ENCODE measurements at regions not wholly inside any gene's neighbourhood (a gene's known extent, or its start where the extent isn't known, plus 50 kb on each side); places are given as distances from the start of the nearest gene placed in this dataset.

DNA sequence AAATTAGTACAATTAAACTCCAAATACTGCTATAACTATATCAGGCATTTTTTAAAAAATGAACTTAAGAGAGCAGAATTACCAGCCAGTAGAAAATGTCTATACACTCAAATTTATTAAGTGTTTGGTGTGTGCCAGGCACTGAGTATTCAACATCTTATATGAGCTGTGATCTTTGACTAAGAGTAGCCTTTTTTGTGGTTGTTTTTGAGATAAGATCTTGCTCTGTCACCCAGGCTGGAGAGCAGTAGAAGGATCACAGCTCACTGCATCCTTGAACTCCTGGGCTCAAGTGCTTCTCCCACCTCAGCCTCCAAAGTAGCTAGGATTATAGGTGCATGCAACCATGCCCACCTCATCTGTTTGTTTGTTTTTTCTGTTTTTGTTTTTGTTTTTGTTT, 102.5 kb upstream of the CELF2 start:
- FAIRE-seq (no peak), DNase-seq (ENCODE audit: insufficient read length) (no peak)
- TF ChIP-seq POLR2AphosphoS5 (IDR thresholded peaks at IDR 0.05; ENCODE audit: low read depth, low read length) (no peak), TAF1 (IDR thresholded peaks at IDR 0.05; ENCODE audit: borderline replicate concordance, low read depth, low read length) (no peak)

DNA sequence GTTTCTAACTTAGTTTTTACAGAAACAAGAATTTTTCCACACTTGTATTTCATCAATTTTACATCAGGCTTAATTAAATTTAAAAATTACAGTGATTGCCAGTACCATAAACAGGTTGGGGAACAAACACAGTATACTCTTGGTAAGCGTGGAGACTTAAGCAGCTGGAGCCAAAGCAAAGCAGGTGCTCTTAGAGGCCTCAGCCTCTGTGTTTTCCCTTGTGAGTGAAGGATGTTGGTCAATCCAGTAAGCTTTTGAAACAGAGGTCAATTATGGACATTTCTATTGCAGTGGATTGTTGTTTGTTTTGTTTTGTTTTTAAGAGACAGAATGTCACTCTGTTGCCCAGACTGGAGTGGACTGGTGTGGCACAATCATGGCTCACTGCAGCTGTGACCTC, 100.6 kb upstream of the CELF2 start:
- no peak for DNase-seq (ENCODE audit: insufficient read length)
- no peak for FAIRE-seq
- no peak for TF ChIP-seq POLR2AphosphoS5 (IDR thresholded peaks at IDR 0.05; ENCODE audit: low read depth, low read length)
- no peak for TF ChIP-seq TAF1 (IDR thresholded peaks at IDR 0.05; ENCODE audit: borderline replicate concordance, low read depth, low read length)
- TF ChIP-seq POLR2A (IDR thresholded peaks at IDR 0.05; ENCODE audit: low read depth, low read length): no peak

DNA sequence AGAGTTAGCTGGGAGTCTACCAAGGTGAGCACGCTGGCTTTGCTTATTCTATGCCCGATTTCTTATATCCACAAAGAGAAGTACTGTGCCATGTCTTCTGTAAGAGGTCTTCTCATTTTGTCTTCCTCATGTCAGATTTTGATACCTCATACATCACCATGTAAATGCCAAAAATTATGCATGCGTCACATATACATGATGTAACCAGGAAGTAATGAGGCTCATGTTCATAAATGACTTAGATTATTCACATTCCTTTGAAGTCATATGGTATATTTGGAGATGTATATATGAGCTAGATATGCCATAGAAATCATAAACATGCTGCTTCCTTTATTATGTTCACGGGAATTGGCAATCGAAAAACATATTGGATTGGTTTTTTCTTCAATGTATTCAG, 97.7 kb upstream of the CELF2 start:
- FAIRE-seq (no peak), DNase-seq (ENCODE audit: insufficient read length) (no peak)
- TF ChIP-seq TAF1 (IDR thresholded peaks at IDR 0.05; ENCODE audit: borderline replicate concordance, low read depth, low read length) (no peak), POLR2A (IDR thresholded peaks at IDR 0.05; ENCODE audit: low read depth, low read length) (no peak), POLR2AphosphoS5 (IDR thresholded peaks at IDR 0.05; ENCODE audit: low read depth, low read length) (no peak)

DNA sequence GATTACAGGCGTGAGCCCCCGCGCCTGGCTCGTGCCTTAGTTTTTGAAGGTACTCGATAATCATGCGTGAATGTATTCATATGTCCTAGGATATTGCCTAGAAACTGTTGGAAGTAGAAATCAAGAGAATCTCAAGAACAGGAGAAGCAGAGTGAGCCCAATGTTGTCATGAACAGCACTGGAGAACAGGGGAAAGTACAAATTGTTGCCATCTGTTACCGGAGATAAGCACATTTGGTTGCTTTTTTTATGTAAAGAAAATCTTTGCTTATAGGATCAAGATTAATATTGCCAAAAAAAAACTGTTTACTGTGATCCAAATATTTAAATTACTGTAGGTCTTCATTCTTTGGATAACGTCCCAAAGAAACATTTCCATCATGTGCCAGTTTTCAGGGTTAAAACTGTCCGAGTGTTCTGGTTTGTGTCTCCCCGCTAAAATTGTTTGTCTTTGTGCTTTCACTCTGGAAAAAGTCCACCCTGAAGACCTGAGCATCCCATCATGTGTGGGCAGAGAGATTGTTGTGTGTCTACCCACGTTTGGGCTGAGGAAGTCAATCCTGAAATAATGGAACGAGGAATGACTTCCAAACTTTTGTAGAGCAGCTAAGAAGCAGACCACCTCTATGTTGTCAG, 95.7 kb upstream of the CELF2 start:
- no peak for FAIRE-seq
- TF ChIP-seq TAF1 (IDR thresholded peaks at IDR 0.05; ENCODE audit: borderline replicate concordance, low read depth, low read length): no peak
- TF ChIP-seq POLR2A (IDR thresholded peaks at IDR 0.05; ENCODE audit: low read depth, low read length): no peak
- TF ChIP-seq POLR2AphosphoS5 (IDR thresholded peaks at IDR 0.05; ENCODE audit: low read depth, low read length): no peak
- DNase-seq (ENCODE audit: insufficient read length): no peak

DNA sequence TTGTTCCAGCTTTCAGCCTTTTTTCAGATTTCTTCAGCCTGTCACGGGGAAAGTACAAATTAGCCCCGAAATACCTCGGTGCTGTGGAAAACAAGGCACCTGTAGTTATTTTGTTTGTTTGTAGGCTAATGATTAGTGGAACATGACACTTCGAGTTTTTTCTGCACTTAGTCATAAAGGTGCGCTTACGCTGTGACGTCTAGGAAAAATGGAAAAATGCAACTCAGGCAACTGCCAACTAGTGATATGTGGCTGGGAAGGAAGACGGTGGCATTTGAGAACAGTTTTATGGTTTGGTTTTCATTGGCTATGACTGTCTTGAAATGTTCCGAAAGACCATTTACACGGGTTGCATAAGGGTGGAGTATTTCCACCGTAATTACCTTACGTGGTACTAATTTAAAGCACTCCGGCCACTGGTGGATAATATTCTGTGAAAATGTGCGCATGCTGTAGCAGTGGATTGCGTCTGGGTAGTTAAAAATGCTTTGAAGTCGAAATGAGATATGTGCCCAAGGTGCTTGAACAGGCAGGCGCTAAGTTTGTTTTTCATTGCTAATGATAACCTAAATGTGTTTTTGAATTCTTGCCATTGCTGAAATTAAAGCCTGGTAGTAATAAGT, 94.5 kb upstream of the CELF2 start:
- FAIRE-seq (no peak), DNase-seq (ENCODE audit: insufficient read length) (no peak)
- TF ChIP-seq POLR2A (IDR thresholded peaks at IDR 0.05; ENCODE audit: low read depth, low read length) (no peak), TAF1 (IDR thresholded peaks at IDR 0.05; ENCODE audit: borderline replicate concordance, low read depth, low read length) (no peak), POLR2AphosphoS5 (IDR thresholded peaks at IDR 0.05; ENCODE audit: low read depth, low read length) (no peak)

DNA sequence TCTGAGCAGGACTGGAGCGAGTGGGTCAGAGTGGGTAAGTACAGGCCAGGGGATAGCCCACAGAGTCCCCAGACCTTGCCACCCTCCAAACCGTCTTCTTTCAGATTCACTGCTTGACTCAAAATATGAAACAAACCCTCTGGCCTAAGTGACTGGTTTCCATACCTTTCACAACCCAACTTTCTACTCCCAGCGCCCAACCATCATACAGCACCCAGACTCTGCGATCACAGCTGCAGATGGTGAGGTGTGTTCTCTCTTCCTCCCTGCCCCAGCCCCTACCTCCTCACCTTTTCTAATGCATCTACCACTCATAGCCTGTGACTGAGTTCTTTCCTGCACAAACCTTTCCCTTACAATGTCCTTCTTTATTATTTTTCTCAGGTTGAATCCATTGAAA, 92.0 kb upstream of the CELF2 start:
- DNase-seq (ENCODE audit: insufficient read length): no peak
- FAIRE-seq: no peak
- TF ChIP-seq POLR2A (IDR thresholded peaks at IDR 0.05; ENCODE audit: low read depth, low read length) (no peak), POLR2AphosphoS5 (IDR thresholded peaks at IDR 0.05; ENCODE audit: low read depth, low read length) (no peak), TAF1 (IDR thresholded peaks at IDR 0.05; ENCODE audit: borderline replicate concordance, low read depth, low read length) (no peak)

DNA sequence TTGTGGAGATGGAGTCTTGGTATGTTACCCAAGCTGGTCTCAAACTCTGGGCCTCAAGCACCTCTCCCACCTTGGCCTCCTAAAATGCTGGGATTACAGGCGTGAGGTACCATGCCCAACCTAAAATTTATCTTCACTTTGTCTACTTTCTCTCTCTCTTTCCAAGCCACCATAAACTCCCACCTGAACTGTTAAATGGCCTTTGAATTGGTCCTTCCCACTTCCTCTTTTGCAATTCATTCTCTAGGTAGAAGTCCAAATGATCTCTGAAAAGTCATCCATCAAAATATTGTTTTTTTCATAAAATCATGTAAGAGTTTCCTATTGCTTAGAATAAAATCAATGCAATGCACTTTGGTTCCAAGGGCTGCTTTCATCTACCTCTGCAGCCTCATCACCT, 90.1 kb upstream of the CELF2 start:
- TF ChIP-seq TAF1 (IDR thresholded peaks at IDR 0.05; ENCODE audit: borderline replicate concordance, low read depth, low read length) (no peak), POLR2AphosphoS5 (IDR thresholded peaks at IDR 0.05; ENCODE audit: low read depth, low read length) (no peak), POLR2A (IDR thresholded peaks at IDR 0.05; ENCODE audit: low read depth, low read length) (no peak)
- DNase-seq (ENCODE audit: insufficient read length) (no peak), FAIRE-seq (no peak)

DNA sequence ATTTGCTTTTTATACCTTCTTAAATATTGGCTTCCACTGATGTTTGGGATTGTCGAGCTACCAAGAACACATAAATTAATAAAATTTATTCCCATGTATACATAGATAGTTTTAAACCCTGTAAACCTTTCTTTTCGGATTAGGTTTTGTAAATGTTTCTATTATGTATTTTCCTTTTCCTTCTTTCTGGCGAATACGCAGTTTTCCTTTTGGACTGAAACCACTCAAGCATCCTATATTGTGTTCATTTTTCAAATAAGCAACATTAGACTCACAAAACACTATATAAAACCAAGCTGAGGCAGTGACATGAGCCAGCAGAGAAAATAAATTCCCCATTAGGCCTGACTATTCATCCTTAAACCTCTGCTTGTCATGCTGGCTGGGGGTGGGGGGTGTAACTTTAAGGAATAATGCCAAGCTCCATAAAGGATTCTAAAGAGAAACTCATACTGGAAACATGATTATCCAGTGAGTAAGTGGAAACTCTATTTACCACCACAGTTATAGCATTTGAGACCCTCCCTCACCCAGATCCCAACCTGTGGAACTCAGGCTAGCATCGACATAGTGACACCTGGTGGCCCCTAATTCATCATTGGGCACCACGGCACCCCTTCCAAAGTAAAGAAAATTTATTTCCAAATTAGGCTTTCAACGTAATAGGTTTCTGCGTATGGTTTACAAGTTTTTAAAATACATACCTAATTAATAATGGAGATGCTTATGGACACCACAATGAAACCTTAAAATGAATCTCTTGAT, 86.5 kb upstream of the CELF2 start:
- FAIRE-seq (no peak), DNase-seq (ENCODE audit: insufficient read length) (no peak)
- TF ChIP-seq POLR2A (IDR thresholded peaks at IDR 0.05; ENCODE audit: low read depth, low read length) (no peak), TAF1 (IDR thresholded peaks at IDR 0.05; ENCODE audit: borderline replicate concordance, low read depth, low read length) (no peak), POLR2AphosphoS5 (IDR thresholded peaks at IDR 0.05; ENCODE audit: low read depth, low read length) (no peak)

DNA sequence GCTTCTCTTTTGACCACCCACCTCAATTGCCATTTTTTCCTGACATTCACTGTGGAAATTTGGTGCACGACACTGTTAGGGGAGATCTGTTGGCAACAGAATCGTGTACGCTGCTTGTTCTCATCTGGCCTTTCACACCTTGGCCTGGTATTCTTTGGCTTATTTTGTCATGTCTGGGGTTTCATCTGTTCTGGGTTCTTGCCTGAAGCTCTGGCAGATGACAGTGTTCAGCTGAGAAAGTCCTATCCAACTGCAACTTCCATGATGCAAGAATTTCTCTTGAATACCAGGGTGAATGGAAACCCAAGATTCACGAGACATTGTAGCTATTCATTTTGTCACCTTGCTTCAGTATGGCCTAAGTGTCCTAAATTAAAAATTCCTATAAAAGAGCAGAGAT, 82.6 kb upstream of the CELF2 start:
- DNase-seq (ENCODE audit: insufficient read length) (no peak), FAIRE-seq (no peak)
- TF ChIP-seq POLR2A (IDR thresholded peaks at IDR 0.05; ENCODE audit: low read depth, low read length) (no peak), TAF1 (IDR thresholded peaks at IDR 0.05; ENCODE audit: borderline replicate concordance, low read depth, low read length) (no peak), POLR2AphosphoS5 (IDR thresholded peaks at IDR 0.05; ENCODE audit: low read depth, low read length) (no peak)

DNA sequence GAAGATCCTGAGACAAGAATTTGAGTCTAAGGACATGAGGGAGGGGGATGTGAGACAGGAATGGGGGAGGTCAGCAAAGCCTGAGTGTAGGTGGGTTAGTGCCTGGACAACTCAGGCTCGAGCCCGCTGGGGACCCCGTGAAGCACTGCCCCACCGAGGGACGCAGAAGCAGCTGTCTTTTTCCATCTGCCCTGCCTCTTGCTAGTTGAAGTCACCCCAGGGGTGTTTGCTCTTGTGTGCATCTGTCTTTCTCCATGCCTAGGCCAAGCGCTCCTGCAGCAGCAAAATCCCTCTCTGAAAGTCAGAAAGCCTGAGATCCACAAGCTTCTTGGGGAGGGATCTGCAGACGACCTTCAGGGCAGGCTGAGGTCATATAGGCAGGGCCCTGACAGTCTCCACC, 79.0 kb upstream of the CELF2 start:
- FAIRE-seq (no peak), DNase-seq (ENCODE audit: insufficient read length) (no peak)
- TF ChIP-seq POLR2AphosphoS5 (IDR thresholded peaks at IDR 0.05; ENCODE audit: low read depth, low read length) (no peak), POLR2A (IDR thresholded peaks at IDR 0.05; ENCODE audit: low read depth, low read length) (no peak), TAF1 (IDR thresholded peaks at IDR 0.05; ENCODE audit: borderline replicate concordance, low read depth, low read length) (no peak)

DNA sequence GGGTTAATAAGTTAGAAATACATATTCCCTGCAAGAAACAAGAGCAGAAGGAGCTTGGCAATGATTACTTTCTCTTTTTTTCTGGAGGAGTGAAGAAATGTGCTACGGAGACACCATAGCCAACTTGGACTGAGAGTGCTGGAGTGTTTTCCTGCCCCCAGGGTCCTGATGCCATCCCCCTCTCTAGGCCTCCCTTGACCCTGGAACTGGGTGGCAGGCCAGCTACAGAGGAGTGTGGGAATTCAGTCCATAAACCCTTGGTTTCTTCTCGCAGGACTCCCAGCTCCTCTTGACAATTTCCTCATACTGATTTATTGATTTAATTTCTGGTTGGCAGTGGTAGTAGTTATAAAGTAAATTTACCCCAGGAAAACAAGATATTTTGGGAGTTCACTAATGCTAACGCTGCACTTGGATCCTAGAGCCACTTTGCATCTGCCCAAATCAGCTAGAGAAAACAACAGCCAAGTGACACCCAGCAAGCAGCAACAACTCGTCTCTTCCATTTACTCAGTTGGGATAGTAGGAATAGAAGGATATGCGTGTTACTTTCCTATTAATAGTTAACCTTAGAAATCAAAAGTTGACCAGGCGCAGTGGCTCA, 76.4 kb upstream of the CELF2 start:
- FAIRE-seq: no peak
- no peak for DNase-seq (ENCODE audit: insufficient read length)
- TF ChIP-seq POLR2A (IDR thresholded peaks at IDR 0.05; ENCODE audit: low read depth, low read length) (no peak), TAF1 (IDR thresholded peaks at IDR 0.05; ENCODE audit: borderline replicate concordance, low read depth, low read length) (no peak), POLR2AphosphoS5 (IDR thresholded peaks at IDR 0.05; ENCODE audit: low read depth, low read length) (no peak)
